ENCODE measurements at regions not wholly inside any gene's neighbourhood (a gene's known extent, or its start where the extent isn't known, plus 50 kb on each side); places are given as distances from the start of the nearest gene placed in this dataset.
"Not testable (repeated sequence)": the region's sequence is repeated elsewhere in the genome, so short reads cannot be mapped to it uniquely, and the experiment has no call there.

- no peak for DNase-seq (ENCODE audit: low spot score)
These were observed 347.7 kb upstream of the ARPP21 start for GRCh38 chr3:35291471-35292236.

GRCh38 chr3:35292568-35292967, 346.8 kb upstream of the ARPP21 start:
- DNase-seq (ENCODE audit: low spot score): no peak

GRCh38 chr3:35295906-35296305, 343.4 kb upstream of the ARPP21 start:
- no peak for DNase-seq (ENCODE audit: low spot score)

- no peak for DNase-seq (ENCODE audit: low spot score)
These were observed 342.8 kb upstream of the ARPP21 start for GRCh38 chr3:35296533-35296932.

- not testable (repeated sequence) for DNase-seq (ENCODE audit: low spot score)
These were observed 342.4 kb upstream of the ARPP21 start for GRCh38 chr3:35296944-35297343.

DNA sequence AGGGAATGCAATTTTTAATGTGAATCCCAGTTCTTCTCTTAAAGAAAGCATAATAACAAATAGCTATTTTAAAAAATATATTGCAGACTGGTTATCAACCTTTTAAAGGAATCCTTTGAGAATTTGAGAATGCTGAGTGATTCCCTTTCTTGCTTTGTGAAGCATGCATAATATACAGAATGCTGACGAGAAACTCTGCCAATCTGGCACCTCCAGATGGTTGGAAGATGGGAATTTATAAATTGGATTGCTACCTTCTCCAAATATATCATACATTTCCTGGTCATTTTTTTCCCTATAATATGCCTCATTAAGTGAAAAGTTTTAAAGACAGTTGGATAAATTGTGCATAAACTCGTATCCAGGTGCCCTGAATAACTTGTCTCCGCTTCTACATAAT, 333.9 kb upstream of the ARPP21 start:
- no peak for DNase-seq (ENCODE audit: low spot score)

DNA sequence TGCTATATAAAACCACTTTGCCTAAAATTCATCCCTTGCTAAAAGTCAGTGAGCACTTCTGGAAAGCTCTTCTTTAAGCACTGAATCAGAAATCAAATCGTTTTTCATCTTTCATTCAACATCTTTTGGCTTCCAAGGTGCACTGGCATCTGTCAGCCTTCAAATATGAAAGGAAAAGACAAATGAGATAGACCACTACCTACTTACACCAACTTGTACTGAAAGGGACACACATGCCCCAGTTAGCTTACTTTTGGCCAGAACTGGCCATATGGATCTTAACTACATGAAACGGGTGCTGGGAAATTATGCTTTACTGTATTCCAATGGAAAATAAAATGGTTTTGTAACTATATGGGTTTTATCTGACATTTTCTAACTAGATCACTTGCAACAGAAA, 332.0 kb upstream of the ARPP21 start:
- no peak for DNase-seq (ENCODE audit: low spot score)

DNA sequence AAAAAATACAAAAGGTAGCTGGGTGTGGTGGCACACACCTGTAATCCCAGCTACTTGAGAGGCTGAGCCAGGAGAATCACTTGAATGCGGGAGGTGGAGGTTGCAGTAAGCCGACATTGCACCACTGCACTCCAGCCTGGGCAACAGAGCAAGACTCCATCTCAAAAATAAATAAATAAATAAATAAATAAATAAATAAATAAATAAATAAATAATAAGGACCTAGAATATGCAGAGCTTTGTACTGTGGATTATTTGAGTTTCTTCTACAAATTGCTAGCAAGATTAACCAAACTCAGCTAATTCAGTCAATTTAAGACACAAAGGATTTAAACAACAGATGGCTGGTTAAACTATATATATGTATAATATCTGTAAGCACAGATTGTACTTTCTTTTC, 322.5 kb upstream of the ARPP21 start:
- not testable (repeated sequence) for DNase-seq (ENCODE audit: low spot score)

DNA sequence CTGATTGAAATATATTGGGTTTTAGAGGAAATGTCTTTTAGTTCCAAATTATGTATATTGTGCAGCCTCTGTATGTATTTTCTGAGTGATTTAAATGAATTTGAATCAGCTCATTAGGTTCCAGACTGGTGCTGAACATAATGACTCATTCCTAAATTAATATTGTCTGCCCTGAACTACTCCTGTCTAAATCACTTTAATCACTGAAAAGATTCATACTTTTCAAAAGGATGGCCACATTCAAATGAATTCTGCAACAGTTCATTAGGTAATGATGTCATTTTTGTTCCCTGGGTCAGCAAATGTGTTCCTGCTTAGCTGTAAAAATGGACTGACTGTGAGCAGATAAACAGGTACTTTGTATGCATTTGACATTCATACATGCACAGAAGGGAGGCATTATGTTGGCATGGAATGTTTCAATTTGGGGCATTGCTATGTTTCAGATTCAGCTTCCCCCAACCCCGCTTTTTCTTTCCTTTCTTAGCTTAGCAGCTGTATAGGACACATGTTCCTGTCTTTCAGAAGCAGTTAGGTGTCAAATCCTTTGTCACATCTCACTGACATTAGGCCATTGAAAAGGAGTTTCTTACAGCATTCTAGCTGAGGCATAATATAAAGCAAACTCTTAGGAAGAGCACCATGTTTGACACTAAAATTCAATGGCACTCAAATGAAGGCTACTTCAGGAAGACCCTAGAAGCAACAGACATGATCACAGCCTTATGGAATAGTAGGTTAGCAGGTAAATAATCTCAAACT, 318.5 kb upstream of the ARPP21 start:
- DNase-seq (ENCODE audit: low spot score): no peak

DNA sequence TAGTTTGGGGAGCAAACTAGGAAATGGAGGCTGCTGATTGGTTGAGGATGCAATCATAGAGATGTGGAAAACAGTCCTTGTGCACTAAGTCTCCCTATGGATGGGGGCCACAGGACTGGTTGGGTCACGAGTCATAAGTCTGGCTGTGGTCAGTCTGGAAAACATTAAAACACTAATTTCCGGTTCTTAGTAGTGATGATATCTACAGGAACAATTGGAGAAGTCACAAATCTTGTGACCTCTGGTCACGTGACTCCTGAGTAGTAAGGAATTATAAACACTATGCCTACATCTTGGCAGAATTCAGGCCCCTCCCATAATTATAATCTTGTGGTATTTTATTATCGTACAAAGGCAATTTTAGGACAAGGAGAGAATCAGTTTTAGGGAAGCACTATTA, 317.3 kb upstream of the ARPP21 start:
- DNase-seq (ENCODE audit: low spot score): no peak

DNA sequence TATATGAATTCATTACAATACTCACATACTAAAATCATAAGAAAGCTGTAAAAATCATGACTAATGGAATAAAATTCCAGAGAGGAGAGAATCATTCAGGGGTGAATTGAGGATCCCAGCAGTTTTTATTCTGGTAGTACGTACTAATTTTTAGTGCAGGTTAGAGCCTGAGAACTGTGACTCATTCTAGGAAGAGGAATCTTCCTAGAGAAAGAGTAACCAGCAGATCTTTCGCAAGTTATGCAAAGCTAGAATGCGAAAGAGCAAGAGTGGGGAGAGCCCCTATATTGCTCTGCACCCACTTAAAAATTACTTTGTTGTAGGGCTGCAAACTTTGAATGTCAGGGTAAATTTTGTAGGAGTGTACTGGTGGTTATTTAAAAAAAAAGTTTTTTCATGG, 303.6 kb upstream of the ARPP21 start:
- DNase-seq (ENCODE audit: low spot score): no peak

- DNase-seq (ENCODE audit: low spot score): no peak
These were observed 302.7 kb upstream of the ARPP21 start for GRCh38 chr3:35336601-35337000.

GRCh38 chr3:35338186-35338585, 301.1 kb upstream of the ARPP21 start:
- no peak for DNase-seq (ENCODE audit: low spot score)

- no peak for DNase-seq (ENCODE audit: low spot score)
These were observed 259.1 kb upstream of the ARPP21 start for GRCh38 chr3:35380196-35380595.

- DNase-seq (ENCODE audit: low spot score): no peak
These were observed 256.1 kb upstream of the ARPP21 start for GRCh38 chr3:35383216-35383615.

DNA sequence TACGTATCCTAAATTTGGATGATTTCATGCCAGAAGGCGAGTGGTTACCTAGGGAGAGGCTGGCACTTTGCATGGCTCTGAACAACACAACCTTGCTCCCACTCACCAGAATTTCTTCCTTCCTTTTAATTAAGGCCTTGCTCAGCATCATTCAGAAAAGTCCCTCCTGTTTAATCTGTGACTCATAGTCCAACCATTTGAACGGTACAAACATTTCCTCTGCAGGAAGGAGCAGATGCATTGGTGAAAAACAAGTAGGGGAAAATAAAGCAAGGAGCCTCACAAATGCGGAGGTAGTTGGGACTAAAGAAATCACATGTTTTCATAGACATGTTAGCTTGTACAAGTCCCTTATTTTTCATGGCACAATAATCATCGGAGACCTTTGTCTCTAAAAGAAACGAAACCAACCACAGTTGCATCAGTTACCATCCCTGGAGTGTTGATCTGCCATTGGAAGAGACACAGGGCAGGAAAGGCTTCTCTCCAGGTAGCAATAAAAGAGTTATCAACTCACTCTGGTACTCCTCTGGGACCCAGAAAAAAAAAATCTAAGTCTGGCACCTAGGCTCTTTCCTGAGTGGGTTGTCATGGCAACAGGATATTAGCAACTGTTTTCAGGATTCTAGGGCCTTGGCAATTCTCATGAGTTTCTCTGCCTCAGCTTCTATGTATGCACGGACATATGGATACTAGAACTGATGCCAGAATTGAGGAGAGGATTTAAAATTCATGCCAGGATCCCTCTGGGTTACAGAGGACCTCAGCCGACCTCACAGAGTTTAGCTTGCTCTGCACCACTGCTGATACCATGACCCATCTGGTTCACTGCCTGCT, 255.4 kb upstream of the ARPP21 start:
- DNase-seq (ENCODE audit: low spot score): peak; percentile 14

DNA sequence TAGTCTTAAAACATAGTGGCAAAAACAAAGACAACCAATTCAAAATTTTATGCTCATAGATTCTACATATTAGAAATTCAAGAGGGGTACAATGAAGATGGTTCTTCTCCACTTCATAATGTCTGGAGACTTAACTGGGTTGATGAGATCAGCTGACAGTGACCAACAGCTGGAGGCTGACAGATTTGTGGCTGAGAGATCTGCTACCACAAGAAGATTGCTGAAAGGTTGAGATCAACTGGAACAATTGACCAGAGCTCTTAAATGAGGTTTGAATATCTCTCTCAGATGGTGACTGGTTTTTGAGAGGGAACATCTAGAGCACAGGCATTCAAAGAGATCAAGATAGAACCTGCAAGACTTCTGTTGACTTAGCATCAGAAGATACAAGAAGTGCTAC, 254.1 kb upstream of the ARPP21 start:
- no peak for DNase-seq (ENCODE audit: low spot score)

GRCh38 chr3:35389907-35390306, 249.4 kb upstream of the ARPP21 start:
- no peak for DNase-seq (ENCODE audit: low spot score)

- no peak for DNase-seq (ENCODE audit: low spot score)
These were observed 247.1 kb upstream of the ARPP21 start for GRCh38 chr3:35392187-35392586.

DNA sequence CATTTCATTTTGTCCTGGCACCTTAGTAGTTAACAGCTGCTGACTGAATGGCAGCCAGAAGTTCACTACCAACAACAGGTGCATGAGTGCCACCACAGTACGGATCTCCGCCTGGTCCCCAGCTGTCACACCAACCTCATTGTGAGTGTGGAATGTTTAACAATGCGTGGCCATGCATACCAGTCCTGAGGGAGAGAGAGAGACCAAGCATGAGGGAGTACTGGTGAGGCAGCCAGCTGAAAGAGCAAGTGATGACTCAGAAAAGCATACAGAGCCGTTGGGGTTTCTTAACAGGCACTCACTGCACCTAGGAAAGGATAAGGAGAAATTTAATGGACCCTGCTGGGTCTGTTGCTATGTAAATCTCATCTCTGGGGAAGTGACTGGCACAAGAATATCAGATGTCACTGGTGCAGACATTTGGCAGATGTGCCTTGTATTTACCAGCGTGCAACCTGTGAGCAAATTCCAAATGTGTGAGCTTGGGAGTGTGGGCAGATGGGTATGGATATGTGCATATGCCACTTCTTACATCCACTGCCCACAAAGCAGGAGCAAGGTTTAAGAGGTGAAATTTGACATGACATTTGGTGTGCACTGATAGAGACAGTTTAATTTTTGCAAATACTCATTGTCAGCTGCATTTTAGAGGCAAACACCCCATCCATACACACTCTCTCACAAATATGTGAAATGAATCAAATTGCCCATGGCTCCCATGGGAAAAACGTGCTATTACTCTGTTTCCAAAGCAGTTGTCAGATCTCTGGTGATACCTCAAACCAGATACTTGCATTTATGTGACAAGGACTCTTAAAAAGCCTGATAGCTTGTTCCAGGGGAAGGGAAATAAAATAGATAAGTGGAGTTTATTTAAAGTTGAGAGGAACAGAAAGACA, 245.2 kb upstream of the ARPP21 start:
- no peak for DNase-seq (ENCODE audit: low spot score)

- no peak for DNase-seq (ENCODE audit: low spot score)
These were observed 244.4 kb upstream of the ARPP21 start for GRCh38 chr3:35394905-35395304.

DNA sequence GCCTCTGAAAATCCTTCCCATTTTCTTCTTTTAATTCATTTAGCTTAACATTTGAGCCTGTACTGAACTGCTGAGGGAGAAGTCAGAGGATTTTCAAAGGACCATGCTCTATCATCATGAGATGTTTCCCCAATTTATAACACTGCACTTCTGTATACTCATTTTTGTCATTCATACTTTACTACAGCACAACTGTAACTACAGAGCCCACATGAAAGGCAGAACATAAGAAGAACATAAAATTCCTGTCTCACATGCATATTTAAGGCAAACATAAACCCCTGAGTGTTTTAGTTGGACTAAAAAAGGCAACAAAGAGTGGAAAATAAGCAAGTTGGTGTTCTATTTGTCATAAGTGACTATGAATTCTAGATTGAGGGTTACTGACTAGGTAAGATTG, 237.7 kb upstream of the ARPP21 start:
- no peak for DNase-seq (ENCODE audit: low spot score)
